ENCODE measurements at regions not wholly inside any gene's neighbourhood (a gene's known extent, or its start where the extent isn't known, plus 50 kb on each side); places are given as distances from the start of the nearest gene placed in this dataset.
A peak's percentile ranks its signal among the peaks of the same experiment; 100 is the strongest.
"Not testable (repeated sequence)": the region's sequence is repeated elsewhere in the genome, so short reads cannot be mapped to it uniquely, and the experiment has no call there.

- in situ Hi-C loops (cut with HindIII; ENCODE audit: low sequenced_read_pairs) = no loop called here
- DNase-seq (ENCODE audit: low spot score) = no peak
Measured at GRCh38 chr14:59013672-59014298, 174.7 kb upstream of the DAAM1 start.

GRCh38 chr14:59015482-59015881 lies 173.0 kb upstream of the DAAM1 start:
- DNase-seq (ENCODE audit: low spot score) = no peak
- in situ Hi-C loops (cut with HindIII; ENCODE audit: low sequenced_read_pairs) = no loop called here

- no peak for DNase-seq (ENCODE audit: low spot score)
- in situ Hi-C loops (cut with HindIII; ENCODE audit: low sequenced_read_pairs) = no loop called here
Measured at GRCh38 chr14:59017285-59017965, 171.0 kb upstream of the DAAM1 start.

GRCh38 chr14:59018460-59018859 lies 170.0 kb upstream of the DAAM1 start:
- in situ Hi-C loops (cut with HindIII; ENCODE audit: low sequenced_read_pairs) = no loop called here
- no peak for DNase-seq (ENCODE audit: low spot score)

GRCh38 chr14:59018978-59019377 lies 169.5 kb upstream of the DAAM1 start:
- DNase-seq (ENCODE audit: low spot score) = no peak
- in situ Hi-C loops (cut with HindIII; ENCODE audit: low sequenced_read_pairs) = no loop called here

- in situ Hi-C loops (cut with HindIII; ENCODE audit: low sequenced_read_pairs) = no loop called here
- DNase-seq (ENCODE audit: low spot score) = no peak
Measured at GRCh38 chr14:59020382-59020781, 168.1 kb upstream of the DAAM1 start.

- no peak for DNase-seq (ENCODE audit: low spot score)
- in situ Hi-C loops (cut with HindIII; ENCODE audit: low sequenced_read_pairs) = no loop called here
Measured at GRCh38 chr14:59022144-59022543, 166.3 kb upstream of the DAAM1 start.

GRCh38 chr14:59026081-59026480 lies 162.4 kb upstream of the DAAM1 start:
- no peak for DNase-seq (ENCODE audit: low spot score)
- in situ Hi-C loops (cut with HindIII; ENCODE audit: low sequenced_read_pairs) = no loop called here

- DNase-seq (ENCODE audit: low spot score); in situ Hi-C loops (cut with HindIII; ENCODE audit: low sequenced_read_pairs): not testable (repeated sequence)
Measured at GRCh38 chr14:59026640-59027039, 161.8 kb upstream of the DAAM1 start.

- in situ Hi-C loops (cut with HindIII; ENCODE audit: low sequenced_read_pairs) = no loop called here
Measured at GRCh38 chr14:59028476-59029202, 159.8 kb upstream of the DAAM1 start.

GRCh38 chr14:59032826-59033225 lies 155.6 kb upstream of the DAAM1 start:
- no peak for DNase-seq (ENCODE audit: low spot score)
- in situ Hi-C loops (cut with HindIII; ENCODE audit: low sequenced_read_pairs) = no loop called here

More at GRCh38 chr14:59028476-59029202, 159.8 kb upstream of the DAAM1 start:
- peak; percentile 83 for DNase-seq (ENCODE audit: low spot score)

GRCh38 chr14:59036134-59036533 lies 152.3 kb upstream of the DAAM1 start:
- in situ Hi-C loops (cut with HindIII; ENCODE audit: low sequenced_read_pairs) = no loop called here
- DNase-seq (ENCODE audit: low spot score) = no peak

- DNase-seq (ENCODE audit: low spot score) = no peak
- in situ Hi-C loops (cut with HindIII; ENCODE audit: low sequenced_read_pairs) = no loop called here
Measured at GRCh38 chr14:59037086-59037485, 151.4 kb upstream of the DAAM1 start.

GRCh38 chr14:59037620-59038019 lies 150.8 kb upstream of the DAAM1 start:
- in situ Hi-C loops (cut with HindIII; ENCODE audit: low sequenced_read_pairs) = no loop called here
- DNase-seq (ENCODE audit: low spot score) = no peak

- in situ Hi-C loops (cut with HindIII; ENCODE audit: low sequenced_read_pairs) = no loop called here
- no peak for DNase-seq (ENCODE audit: low spot score)
Measured at GRCh38 chr14:59038746-59039145, 149.7 kb upstream of the DAAM1 start.

- in situ Hi-C loops (cut with HindIII; ENCODE audit: low sequenced_read_pairs) = no loop called here
- no peak for DNase-seq (ENCODE audit: low spot score)
Measured at GRCh38 chr14:59041308-59041707, 147.2 kb upstream of the DAAM1 start.

- in situ Hi-C loops (cut with HindIII; ENCODE audit: low sequenced_read_pairs) = no loop called here
Measured at GRCh38 chr14:59044707-59045106, 143.8 kb upstream of the DAAM1 start.

GRCh38 chr14:59046746-59047145 lies 141.7 kb upstream of the DAAM1 start:
- DNase-seq (ENCODE audit: low spot score) = no peak
- in situ Hi-C loops (cut with HindIII; ENCODE audit: low sequenced_read_pairs) = no loop called here

More at GRCh38 chr14:59044707-59045106, 143.8 kb upstream of the DAAM1 start:
- DNase-seq (ENCODE audit: low spot score) = no peak

- DNase-seq (ENCODE audit: low spot score) = no peak
- in situ Hi-C loops (cut with HindIII; ENCODE audit: low sequenced_read_pairs) = no loop called here
Measured at GRCh38 chr14:59055006-59055405, 133.5 kb upstream of the DAAM1 start.

GRCh38 chr14:59055439-59056045 lies 132.9 kb upstream of the DAAM1 start:
- in situ Hi-C loops (cut with HindIII; ENCODE audit: low sequenced_read_pairs) = no loop called here
- DNase-seq (ENCODE audit: low spot score) = peak; percentile 74

Data from G401 (cell line).